HPDE6-E6E7 (cell line): ENCODE measurements at regions not wholly inside any gene's neighbourhood (a gene's known extent, or its start where the extent isn't known, plus 50 kb on each side); places are given as distances from the start of the nearest gene placed in this dataset.
"Not testable (repeated sequence)": the region's sequence is repeated elsewhere in the genome, so short reads cannot be mapped to it uniquely, and the experiment has no call there.

Experiments
- DNase-seq: peaks from one replicate; pipeline ENCODE4 v3.0.0; 2011; ENCODE audit warnings: missing footprints; ENCODE audit errors: extremely low spot score

GRCh38 chr16:51853586-51853985 lies 693.4 kb downstream of the TOX3 start:
- DNase-seq: no peak

- DNase-seq: no peak
These were observed 694.1 kb downstream of the TOX3 start for GRCh38 chr16:51852892-51853291.

GRCh38 chr16:51851111-51851510 lies 695.8 kb downstream of the TOX3 start:
- DNase-seq: no peak

- DNase-seq: no peak
These were observed 697.2 kb downstream of the TOX3 start for GRCh38 chr16:51849715-51850114.

- DNase-seq: no peak
These were observed 694.7 kb upstream of the SALL1 start for GRCh38 chr16:51845586-51846305.

- DNase-seq: no peak
These were observed 688.8 kb upstream of the SALL1 start for GRCh38 chr16:51839727-51840462.

- DNase-seq: no peak
These were observed 683.7 kb upstream of the SALL1 start for GRCh38 chr16:51834794-51835193.

DNA sequence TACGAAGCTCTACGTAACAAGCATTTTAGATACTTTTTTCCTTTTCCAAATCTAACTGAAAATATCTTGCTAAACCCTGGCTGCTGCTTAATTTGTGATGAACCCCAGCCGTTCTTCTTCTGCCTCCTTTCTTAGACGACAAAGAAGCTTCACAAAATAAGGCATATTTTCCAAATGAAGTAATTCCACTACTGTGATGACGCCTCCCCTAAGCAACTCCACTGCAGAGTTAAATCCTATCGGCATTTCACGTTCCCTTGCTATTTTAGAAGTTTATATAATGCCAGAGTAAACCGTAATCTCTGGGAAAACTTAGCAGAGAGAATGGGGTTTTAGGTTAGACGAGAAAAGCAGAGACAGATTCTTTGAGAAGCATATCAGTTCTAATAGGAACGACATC lies 683.1 kb upstream of the SALL1 start:
- DNase-seq: no peak

GRCh38 chr16:51831595-51832367 lies 680.7 kb upstream of the SALL1 start:
- no peak for DNase-seq

- DNase-seq: not testable (repeated sequence)
These were observed 680.0 kb upstream of the SALL1 start for GRCh38 chr16:51831034-51831433.

GRCh38 chr16:51825779-51826178 lies 674.7 kb upstream of the SALL1 start:
- DNase-seq: no peak

DNA sequence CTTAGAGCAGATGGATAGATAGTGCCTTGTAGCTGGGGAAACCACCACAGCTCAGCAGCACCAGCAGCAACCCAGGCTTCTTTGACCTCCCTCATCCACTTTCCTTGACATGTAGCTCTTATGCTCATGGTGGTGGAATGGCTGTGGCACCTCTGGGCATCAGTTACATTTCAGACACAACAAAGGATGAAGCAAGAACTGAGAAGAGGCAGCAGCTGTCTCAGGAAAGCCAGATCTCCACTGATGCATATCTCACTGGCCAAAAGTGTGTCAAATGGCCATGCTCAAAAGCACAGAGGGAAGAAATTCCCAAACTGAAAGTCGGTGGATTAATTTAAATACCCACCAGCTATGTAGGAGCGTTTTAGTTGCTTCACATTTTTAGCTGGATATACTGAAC lies 671.4 kb upstream of the SALL1 start:
- no peak for DNase-seq

GRCh38 chr16:51821527-51821926 lies 670.5 kb upstream of the SALL1 start:
- DNase-seq: no peak

DNA sequence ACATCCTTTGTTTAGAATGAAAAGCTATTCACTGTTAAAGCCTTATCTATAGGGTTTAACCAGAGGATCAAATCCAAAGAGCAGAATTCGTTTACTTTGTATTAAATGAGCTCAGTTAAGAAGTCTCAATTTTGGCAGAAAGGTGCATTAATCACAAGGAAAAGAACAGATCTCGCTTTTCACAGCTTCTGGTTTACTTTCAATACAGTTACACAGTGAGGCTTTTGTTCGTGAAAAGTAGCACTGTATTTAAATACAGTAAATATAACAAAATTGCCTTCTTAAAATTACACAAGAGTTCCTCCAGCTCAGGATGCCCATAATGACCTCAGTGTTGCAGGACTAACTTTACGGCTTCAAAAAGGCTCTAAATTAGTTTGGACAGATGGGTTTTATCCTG lies 669.1 kb upstream of the SALL1 start:
- DNase-seq: no peak

- no peak for DNase-seq
These were observed 667.4 kb upstream of the SALL1 start for GRCh38 chr16:51818342-51818944.

DNA sequence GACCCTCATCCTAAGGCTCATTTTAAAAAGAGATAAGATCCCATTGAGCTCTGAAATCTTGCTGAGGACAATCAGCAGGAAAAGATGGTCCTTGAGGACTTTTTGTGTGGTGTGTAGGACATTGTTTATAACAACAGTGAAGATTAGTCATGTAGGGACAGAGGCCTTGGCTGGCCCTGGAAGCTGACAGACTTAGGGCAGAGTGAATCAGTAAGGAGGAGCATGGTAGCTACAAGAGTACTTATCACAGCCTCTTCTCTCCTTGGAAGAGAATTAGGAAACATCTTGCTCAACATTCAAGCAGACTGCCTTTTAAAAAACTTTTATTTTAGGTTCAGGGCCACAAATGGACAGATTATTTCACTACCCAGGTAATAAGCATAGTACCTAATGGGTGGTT lies 665.9 kb upstream of the SALL1 start:
- DNase-seq: no peak

- no peak for DNase-seq
These were observed 664.5 kb upstream of the SALL1 start for GRCh38 chr16:51815523-51815922.

GRCh38 chr16:51814617-51815016 lies 663.5 kb upstream of the SALL1 start:
- no peak for DNase-seq

DNA sequence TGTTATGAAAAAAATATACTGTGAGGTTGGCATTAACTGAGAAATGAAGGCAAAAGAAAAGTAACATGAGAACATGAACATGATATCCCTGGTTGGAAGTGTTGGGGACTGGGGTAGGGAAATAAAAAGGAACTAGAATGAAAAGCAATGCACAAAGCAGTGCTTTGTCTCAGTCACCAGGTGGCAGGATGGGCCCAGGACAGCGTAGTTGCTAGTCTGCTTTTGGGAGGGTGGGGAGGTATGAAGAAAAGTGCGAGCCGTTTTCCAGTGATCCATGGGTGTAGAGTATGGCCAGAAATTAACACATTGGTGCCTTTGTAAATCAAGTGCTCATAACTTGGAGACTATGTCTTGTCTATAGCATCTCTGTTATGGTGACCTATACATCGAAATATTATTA lies 662.5 kb upstream of the SALL1 start:
- no peak for DNase-seq

GRCh38 chr16:51812945-51813344 lies 661.9 kb upstream of the SALL1 start:
- DNase-seq: no peak

DNA sequence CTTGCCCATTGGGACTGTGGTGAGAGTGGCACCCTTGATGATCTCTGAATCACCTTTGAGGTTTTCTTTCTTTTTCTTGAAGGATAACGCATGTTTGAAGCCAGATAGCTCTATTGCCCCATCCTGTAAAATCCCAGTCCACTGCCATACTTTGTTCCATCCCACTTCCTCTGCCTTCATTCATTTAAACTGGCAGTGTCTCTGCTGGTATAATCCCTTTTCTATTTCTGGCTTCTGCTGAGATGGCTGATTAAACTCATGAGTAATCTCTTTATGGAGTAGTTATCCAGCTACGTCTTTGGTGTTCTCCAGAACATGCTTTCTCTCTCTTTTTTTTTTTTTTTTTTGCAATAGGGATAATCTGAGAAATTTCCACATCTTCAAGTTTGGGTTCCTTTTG lies 656.5 kb upstream of the SALL1 start:
- DNase-seq: no peak

DNA sequence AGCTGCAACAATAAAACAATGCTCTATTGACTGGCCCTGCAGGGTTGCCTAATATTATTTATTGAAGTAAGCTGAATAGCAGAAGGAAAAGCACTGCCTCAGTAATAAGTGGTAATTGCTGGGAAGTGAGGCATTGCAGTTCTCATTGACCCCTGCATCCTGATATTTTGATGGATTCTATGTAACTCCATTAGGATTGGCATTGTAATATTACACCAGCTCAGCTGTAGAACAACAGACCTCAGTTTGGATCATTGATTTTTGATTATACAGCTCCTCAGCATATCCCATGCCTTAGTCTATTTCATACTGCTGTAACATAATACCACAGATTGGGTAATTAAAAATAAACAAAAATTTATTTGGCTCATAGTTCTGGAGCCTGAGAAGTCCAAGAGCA lies 650.6 kb upstream of the SALL1 start:
- DNase-seq: no peak
